Renal pelvis (tissue), 1 donor: ENCODE measurements at regions not wholly inside any gene's neighbourhood (a gene's known extent, or its start where the extent isn't known, plus 50 kb on each side); places are given as distances from the start of the nearest gene placed in this dataset.

Experiments
- DNase-seq: peaks from one replicate; pipeline ENCODE4 v3.0.0-alpha.2; 2013

- no peak for DNase-seq
These were observed 126.9 kb upstream of the OSMR start for GRCh38 chr5:38718771-38719391.

- no peak for DNase-seq
These were observed 126.4 kb upstream of the OSMR start for GRCh38 chr5:38719403-38719802.

GRCh38 chr5:38719916-38720315, 125.9 kb upstream of the OSMR start:
- no peak for DNase-seq

GRCh38 chr5:38720554-38721361, 125.1 kb upstream of the OSMR start:
- DNase-seq, result no peak

GRCh38 chr5:38722918-38723317, 122.9 kb upstream of the OSMR start:
- DNase-seq, result no peak

GRCh38 chr5:38723426-38723825, 122.4 kb upstream of the OSMR start:
- DNase-seq, result no peak

GRCh38 chr5:38724301-38725030, 121.3 kb upstream of the OSMR start:
- no peak for DNase-seq

- DNase-seq, result no peak
These were observed 120.4 kb upstream of the OSMR start for GRCh38 chr5:38725371-38725865.

GRCh38 chr5:38726279-38726678, 119.5 kb upstream of the OSMR start:
- DNase-seq, result no peak

GRCh38 chr5:38728029-38728428, 117.8 kb upstream of the OSMR start:
- DNase-seq, result no peak

- no peak for DNase-seq
These were observed 114.4 kb upstream of the OSMR start for GRCh38 chr5:38731461-38731860.

GRCh38 chr5:38734353-38734752, 111.5 kb upstream of the OSMR start:
- no peak for DNase-seq

GRCh38 chr5:38736089-38736488, 109.7 kb upstream of the OSMR start:
- no peak for DNase-seq

GRCh38 chr5:38737976-38738375, 107.8 kb upstream of the OSMR start:
- DNase-seq, result no peak

GRCh38 chr5:38739011-38739704, 106.7 kb upstream of the OSMR start:
- no peak for DNase-seq

GRCh38 chr5:38739705-38740045, 106.1 kb upstream of the OSMR start:
- no peak for DNase-seq

GRCh38 chr5:38742821-38743220, 103.0 kb upstream of the OSMR start:
- DNase-seq, result no peak

- DNase-seq, result no peak
These were observed 102.2 kb upstream of the OSMR start for GRCh38 chr5:38743562-38743961.

GRCh38 chr5:38745836-38746732, 99.7 kb upstream of the OSMR start:
- DNase-seq, result no peak

GRCh38 chr5:38749861-38750260, 96.0 kb upstream of the OSMR start:
- DNase-seq, result no peak

GRCh38 chr5:38751103-38751502, 94.7 kb upstream of the OSMR start:
- DNase-seq, result no peak
